NCI-H2171 treated with DMSO at 0.1 percent for 48 hours (cell line): ENCODE measurements at regions not wholly inside any gene's neighbourhood (a gene's known extent, or its start where the extent isn't known, plus 50 kb on each side); places are given as distances from the start of the nearest gene placed in this dataset.
"Not testable (repeated sequence)": the region's sequence is repeated elsewhere in the genome, so short reads cannot be mapped to it uniquely, and the experiment has no call there.

Source experiments
- DNase-seq: peaks from one replicate; lab custom pipeline; 2025; lab: John Stamatoyannopoulos, UW

GRCh38 chr21:17679002-17679600 is 66.4 kb upstream of the BTG3 start:
- peak; percentile 76 for DNase-seq

GRCh38 chr21:17676930-17677329 is 64.2 kb upstream of the BTG3 start:
- DNase-seq: not testable (repeated sequence)

DNA sequence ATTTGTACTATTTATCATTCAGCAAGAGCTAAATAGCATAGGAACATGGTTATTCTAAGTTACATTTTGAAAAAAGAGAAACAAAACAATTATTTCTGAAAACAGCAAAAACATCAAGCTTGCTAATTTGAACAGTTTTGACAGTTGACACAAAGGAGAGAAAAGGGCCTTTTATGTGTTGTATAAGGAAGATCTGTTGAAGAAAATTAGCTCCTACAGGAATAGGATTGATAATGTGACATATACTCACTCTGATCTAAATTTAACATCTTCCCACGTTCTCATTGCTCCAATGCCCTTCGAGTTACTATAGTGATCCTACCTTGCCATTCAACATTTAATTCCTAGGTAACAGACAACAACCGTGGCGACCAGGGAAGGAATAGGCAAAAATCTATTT is 61.4 kb upstream of the BTG3 start:
- no peak for DNase-seq

- DNase-seq: no peak
Measured at GRCh38 chr21:17673261-17674020, 60.7 kb upstream of the BTG3 start.

DNA sequence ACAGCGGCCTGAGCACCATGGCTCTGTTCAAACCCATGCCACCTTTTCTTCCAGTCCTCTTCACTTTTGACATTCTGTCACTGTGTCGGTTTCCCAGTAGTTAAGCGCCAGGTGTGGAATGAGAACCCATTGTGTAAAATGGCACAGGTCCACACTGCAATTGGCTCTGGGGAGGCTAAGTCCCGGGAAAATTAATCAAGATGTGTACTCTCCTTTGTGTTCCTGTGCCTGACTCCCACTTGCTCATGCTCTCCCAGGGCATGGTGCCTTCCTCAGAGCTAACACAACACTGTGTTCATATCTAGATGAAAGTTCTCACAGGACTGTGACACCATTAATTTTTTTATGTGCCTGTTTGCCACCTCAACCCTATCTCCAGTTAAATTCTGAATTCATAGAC is 59.0 kb upstream of the BTG3 start:
- no peak for DNase-seq

GRCh38 chr21:17668479-17669140 is 55.9 kb upstream of the BTG3 start:
- no peak for DNase-seq

GRCh38 chr21:17667256-17667655 is 54.6 kb upstream of the BTG3 start:
- no peak for DNase-seq
